NB4 (cell line): ENCODE measurements at regions not wholly inside any gene's neighbourhood (a gene's known extent, or its start where the extent isn't known, plus 50 kb on each side); places are given as distances from the start of the nearest gene placed in this dataset.

Experiments
- MYC ChIP-seq: IDR thresholded peaks from 2 replicates; pipeline ENCODE4 v1.6.1; 2011; ENCODE audit warnings: low read depth, low read length
- TF ChIP-seq, protein P1 (sequence below): IDR thresholded peaks from one replicate; pipeline ENCODE4 v1.5.1; 2012; ENCODE audit warnings: low read depth, low read length

DNA sequence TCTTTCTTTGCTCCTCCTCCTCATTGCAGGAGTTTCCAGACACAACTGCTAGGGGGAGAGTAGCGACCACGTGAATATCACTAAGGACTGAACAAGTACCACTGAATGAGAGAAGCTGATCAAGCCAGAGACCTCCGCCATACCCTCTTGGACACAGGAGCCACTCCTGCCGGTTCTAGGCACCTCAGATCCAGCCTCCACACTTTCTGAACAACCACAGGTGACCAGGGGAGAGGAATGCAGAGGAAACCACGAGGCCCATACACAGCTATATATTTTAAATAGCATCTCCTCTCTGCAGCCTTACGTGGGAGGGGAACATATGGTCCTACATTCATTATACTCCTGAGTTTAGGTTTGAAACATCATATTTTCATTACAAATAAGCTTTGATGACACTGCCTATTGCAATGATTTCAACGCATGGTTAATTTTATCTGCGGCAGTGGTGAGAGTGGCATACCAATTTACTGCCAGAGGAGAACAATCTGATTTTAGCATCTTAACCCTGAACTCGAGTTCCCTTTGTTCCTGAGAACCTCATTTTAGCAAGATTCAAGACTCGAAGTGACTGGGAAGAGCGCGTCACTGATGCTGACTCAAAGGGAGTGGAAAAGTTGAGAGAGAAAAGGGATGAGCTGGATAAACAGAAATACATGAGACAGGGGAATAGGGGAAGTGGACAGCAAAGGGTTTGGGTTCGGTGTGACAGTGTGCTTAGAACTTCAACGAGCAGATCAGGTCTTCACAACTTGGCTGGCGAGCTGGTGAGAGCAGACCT, 231.7 kb upstream of the PPARGC1A start:
- TF ChIP-seq, protein P1, sequence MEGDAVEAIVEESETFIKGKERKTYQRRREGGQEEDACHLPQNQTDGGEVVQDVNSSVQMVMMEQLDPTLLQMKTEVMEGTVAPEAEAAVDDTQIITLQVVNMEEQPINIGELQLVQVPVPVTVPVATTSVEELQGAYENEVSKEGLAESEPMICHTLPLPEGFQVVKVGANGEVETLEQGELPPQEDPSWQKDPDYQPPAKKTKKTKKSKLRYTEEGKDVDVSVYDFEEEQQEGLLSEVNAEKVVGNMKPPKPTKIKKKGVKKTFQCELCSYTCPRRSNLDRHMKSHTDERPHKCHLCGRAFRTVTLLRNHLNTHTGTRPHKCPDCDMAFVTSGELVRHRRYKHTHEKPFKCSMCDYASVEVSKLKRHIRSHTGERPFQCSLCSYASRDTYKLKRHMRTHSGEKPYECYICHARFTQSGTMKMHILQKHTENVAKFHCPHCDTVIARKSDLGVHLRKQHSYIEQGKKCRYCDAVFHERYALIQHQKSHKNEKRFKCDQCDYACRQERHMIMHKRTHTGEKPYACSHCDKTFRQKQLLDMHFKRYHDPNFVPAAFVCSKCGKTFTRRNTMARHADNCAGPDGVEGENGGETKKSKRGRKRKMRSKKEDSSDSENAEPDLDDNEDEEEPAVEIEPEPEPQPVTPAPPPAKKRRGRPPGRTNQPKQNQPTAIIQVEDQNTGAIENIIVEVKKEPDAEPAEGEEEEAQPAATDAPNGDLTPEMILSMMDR, result no peak
- TF ChIP-seq MYC, result no peak
